A673 (cell line): ENCODE measurements at regions not wholly inside any gene's neighbourhood (a gene's known extent, or its start where the extent isn't known, plus 50 kb on each side); places are given as distances from the start of the nearest gene placed in this dataset.

Experiments used
- BruUV-seq: library from RNA; stranded (reverse); fragments of 400-500 nt; replicated peaks from 2 replicates; lab custom pipeline; 2021; lab: Mats Ljungman, UMichigan
- CTCF ChIA-PET: fragments of 300-600 bp; sonication (Branson Sonifier 250); formaldehyde crosslinking; loops from one replicate; lab custom pipeline; 2022; ENCODE audit warnings: antibody characterized with exemption; lab: Charles Lee
- POLR2A ChIA-PET: fragments of 300-600 bp; sonication (Branson Sonifier 250); formaldehyde crosslinking; loops from one replicate; lab custom pipeline; 2022; ENCODE audit warnings: antibody characterized with exemption; ENCODE audit not compliant: low non-redundant PET; lab: Charles Lee
- DNase-seq: peaks from one replicate; pipeline ENCODE4 v3.0.0-alpha.2; 2015; ENCODE audit warnings: low spot score
- H3K27ac ChIP-seq: fragments of 200-600 bp; sonication (generic); 2 replicates; pipeline ENCODE4 v1.5.1; 2016; ENCODE audit warnings: mixed run types, low read depth, mild to moderate bottlenecking, mixed read lengths, antibody characterized with exemption, low read length; ENCODE audit not compliant: poor library complexity, severe bottlenecking
- H3K27me3 ChIP-seq: fragments of 200-600 bp; sonication (generic); replicated peaks from 2 replicates; pipeline ENCODE4 v1.6.1; 2017; ENCODE audit warnings: mixed run types, low read depth, mild to moderate bottlenecking, mixed read lengths, antibody characterized with exemption, low read length; ENCODE audit not compliant: insufficient read depth, poor library complexity
- H3K36me3 ChIP-seq: fragments of 200-600 bp; sonication (generic); 2 replicates; pipeline ENCODE4 v1.6.1; 2016; ENCODE audit warnings: mixed run types, mild to moderate bottlenecking, mixed read lengths, antibody characterized with exemption, low read length; ENCODE audit not compliant: insufficient read depth, poor library complexity, severe bottlenecking
- H3K4me1 ChIP-seq: fragments of 200-600 bp; sonication (generic); 2 replicates; pipeline ENCODE4 v1.6.1; 2017; ENCODE audit warnings: mixed run types, mild to moderate bottlenecking, mixed read lengths, antibody characterized with exemption, low read length; ENCODE audit not compliant: insufficient read depth, poor library complexity, severe bottlenecking
- H3K4me3 ChIP-seq: fragments of 200-600 bp; sonication (generic); 2 replicates; pipeline ENCODE4 v1.5.1; 2016; ENCODE audit warnings: low read depth, mixed run types, mild to moderate bottlenecking, mixed read lengths, low read length; ENCODE audit not compliant: poor library complexity, severe bottlenecking
- H3K9me3 ChIP-seq: fragments of 200-600 bp; sonication (generic); 2 replicates; pipeline ENCODE4 v1.6.1; 2016; ENCODE audit warnings: mixed run types, low read depth, mild to moderate bottlenecking, mixed read lengths, antibody characterized with exemption, low read length; ENCODE audit not compliant: poor library complexity, severe bottlenecking
- EZH2 ChIP-seq: fragments of 200-600 bp; sonication (generic); IDR thresholded peaks from 2 replicates; pipeline ENCODE4 v1.6.1; 2017; ENCODE audit warnings: borderline replicate concordance, low read depth, mild to moderate bottlenecking, mixed read lengths, antibody characterized with exemption, low read length; ENCODE audit not compliant: poor library complexity, severe bottlenecking
- intact Hi-C: fragments of 100-400 bp; cut with micrococcal nuclease; formaldehyde crosslinking; loops from one replicate; pipeline ENCODE4 v1.10.0; 2022; ENCODE audit not compliant: unreplicated experiment
- TF ChIP-seq, protein P1 (sequence below): fragments of 300-800, 200-600 bp; sonication (generic); conservative IDR thresholded peaks from 2 replicates; pipeline ENCODE4 v1.5.1; 2017; ENCODE audit warnings: low read depth, mild to moderate bottlenecking, antibody characterized with exemption, low read length, moderate library complexity, mixed read lengths

DNA sequence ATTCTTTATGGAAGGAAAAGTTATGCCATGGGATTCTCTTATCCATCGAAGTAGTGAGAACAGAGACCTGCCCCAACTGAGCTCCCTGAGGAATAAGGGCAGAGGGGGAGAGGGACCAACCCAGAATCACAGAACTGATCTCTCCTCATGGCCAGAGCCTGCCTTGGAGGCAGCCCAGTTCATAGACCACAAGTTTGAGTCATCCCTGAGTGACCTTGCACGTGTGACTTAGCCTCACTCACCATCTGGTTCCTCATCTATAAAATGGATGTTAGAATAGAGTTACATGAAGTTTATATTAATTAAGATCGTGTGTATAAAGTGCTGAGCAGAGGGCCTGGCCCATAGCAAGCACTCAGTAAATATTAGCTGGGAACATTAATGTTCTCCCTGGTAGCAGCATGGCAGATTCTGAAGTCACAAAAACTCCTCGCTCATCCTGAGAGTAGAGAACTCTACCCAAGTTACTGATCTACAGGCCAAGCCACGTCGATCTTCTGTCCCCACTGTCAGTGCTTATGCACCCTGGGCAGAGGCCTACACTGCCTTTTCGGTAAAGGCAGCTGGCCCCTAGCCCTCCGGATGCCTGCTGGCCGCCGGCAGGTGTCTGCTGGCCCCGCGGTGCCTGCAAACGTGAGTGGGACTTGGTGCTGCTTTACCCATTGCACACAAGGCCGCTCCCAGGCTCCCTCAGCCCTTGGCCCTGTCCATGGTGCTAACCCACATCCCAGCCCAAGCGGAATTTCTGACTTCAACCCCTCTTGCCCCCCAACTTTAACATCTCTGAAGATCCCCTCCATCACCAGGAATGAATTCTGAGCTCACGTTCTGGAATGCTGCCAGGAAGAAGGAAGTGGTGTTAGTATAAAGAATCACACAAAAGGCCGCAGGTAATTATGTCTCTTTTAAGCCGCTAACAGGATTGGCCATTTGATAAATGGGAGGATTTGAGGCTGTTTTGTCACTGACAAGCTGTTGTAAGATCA, 61.1 kb upstream of the ARAP3 start:
- no TSS peak for BruUV-seq
- peak; percentile 35 for DNase-seq
- peaks cover 6% of the 10 kb centered on the region for H3K27me3 ChIP-seq
- no peak overlapping the region for H3K4me3 ChIP-seq
- POLR2A ChIA-PET = no interaction called here
- TF ChIP-seq EZH2 = no peak
- TF ChIP-seq, protein P1, sequence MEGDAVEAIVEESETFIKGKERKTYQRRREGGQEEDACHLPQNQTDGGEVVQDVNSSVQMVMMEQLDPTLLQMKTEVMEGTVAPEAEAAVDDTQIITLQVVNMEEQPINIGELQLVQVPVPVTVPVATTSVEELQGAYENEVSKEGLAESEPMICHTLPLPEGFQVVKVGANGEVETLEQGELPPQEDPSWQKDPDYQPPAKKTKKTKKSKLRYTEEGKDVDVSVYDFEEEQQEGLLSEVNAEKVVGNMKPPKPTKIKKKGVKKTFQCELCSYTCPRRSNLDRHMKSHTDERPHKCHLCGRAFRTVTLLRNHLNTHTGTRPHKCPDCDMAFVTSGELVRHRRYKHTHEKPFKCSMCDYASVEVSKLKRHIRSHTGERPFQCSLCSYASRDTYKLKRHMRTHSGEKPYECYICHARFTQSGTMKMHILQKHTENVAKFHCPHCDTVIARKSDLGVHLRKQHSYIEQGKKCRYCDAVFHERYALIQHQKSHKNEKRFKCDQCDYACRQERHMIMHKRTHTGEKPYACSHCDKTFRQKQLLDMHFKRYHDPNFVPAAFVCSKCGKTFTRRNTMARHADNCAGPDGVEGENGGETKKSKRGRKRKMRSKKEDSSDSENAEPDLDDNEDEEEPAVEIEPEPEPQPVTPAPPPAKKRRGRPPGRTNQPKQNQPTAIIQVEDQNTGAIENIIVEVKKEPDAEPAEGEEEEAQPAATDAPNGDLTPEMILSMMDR = no peak
- intact Hi-C loops = no loop called here
- no peaks in the 10 kb centered on the region for H3K4me1 ChIP-seq
- no peaks in the 10 kb centered on the region for H3K9me3 ChIP-seq
- no peaks in the 10 kb centered on the region for H3K36me3 ChIP-seq
- H3K27ac ChIP-seq = no peak overlapping the region
- CTCF ChIA-PET = no interaction called here

DNA sequence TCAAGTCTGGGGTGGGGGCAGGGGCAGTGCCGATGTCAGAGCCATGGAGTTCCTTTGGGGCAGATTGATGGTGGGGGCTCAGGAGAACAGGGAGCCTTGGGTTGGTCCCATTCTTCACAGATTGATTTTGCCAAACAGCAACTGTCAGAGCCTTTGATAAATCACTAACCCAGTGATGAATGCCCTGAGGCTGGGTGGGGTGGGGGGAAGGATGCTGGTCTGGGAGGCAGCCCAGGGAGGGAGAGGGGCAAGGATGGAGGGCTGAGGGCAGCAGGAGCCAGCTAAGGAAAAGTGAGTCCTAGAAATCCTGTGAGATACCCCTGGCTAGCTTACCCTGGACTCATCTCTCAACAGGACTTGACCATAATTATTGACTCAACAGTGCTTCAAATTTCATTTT, 60.1 kb upstream of the ARAP3 start:
- Histone ChIP-seq H3K36me3 (no peaks in the 10 kb centered on the region), H3K27me3 (peaks cover 11% of the 10 kb centered on the region), H3K4me3 (no peak overlapping the region), H3K27ac (no peak overlapping the region), H3K4me1 (no peaks in the 10 kb centered on the region), H3K9me3 (no peaks in the 10 kb centered on the region)
- ChIA-PET POLR2A (no interaction called here), CTCF (no interaction called here)
- BruUV-seq = no TSS peak
- intact Hi-C loops = no loop called here
- TF ChIP-seq, protein P1 = no peak
- no peak for TF ChIP-seq EZH2
- no peak for DNase-seq

DNA sequence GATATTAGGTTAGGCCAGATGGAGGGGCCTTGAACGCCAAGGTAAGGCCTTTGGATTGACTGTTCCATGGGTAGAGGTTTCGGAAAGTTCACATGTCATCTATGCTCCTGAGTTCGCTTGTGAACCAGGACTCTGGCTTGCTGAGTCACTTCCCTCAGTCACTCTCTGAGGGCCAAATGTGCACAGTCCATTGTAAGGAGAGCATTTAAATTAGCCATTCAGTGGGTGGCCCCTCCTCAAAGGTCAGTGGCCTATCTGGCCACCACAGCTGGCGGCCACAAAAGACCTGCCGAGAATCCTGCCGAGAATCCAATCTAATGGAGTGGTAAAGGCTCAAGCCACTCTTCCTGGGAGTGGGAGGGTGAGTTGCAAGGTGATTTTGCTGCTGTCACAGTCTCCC, 58.9 kb upstream of the ARAP3 start:
- H3K9me3 ChIP-seq = no peaks in the 10 kb centered on the region
- BruUV-seq = no TSS peak
- POLR2A ChIA-PET = no interaction called here
- CTCF ChIA-PET = no interaction called here
- H3K27ac ChIP-seq = no peak overlapping the region
- no peak overlapping the region for H3K4me3 ChIP-seq
- no peak for DNase-seq
- no peaks in the 10 kb centered on the region for H3K4me1 ChIP-seq
- H3K27me3 ChIP-seq = peaks cover 20% of the 10 kb centered on the region
- H3K36me3 ChIP-seq = no peaks in the 10 kb centered on the region
- intact Hi-C loops = no loop called here
- TF ChIP-seq, protein P1 = no peak
- no peak for TF ChIP-seq EZH2
